GM12891 (cell line): ENCODE measurements at regions not wholly inside any gene's neighbourhood (a gene's known extent, or its start where the extent isn't known, plus 50 kb on each side); places are given as distances from the start of the nearest gene placed in this dataset.

Source experiments
- POLR2A ChIP-seq: IDR thresholded peaks from 2 replicates; pipeline ENCODE4 v1.6.1; 2011; ENCODE audit warnings: low read depth, low read length, control low read depth
- POLR2AphosphoS5 ChIP-seq: IDR thresholded peaks from 2 replicates; pipeline ENCODE4 v1.6.1; 2011; ENCODE audit warnings: low read depth, low read length, control low read depth
- TAF1 ChIP-seq: IDR thresholded peaks from 2 replicates; pipeline ENCODE4 v1.6.1; 2011; ENCODE audit warnings: low read depth, low read length, control low read depth

DNA sequence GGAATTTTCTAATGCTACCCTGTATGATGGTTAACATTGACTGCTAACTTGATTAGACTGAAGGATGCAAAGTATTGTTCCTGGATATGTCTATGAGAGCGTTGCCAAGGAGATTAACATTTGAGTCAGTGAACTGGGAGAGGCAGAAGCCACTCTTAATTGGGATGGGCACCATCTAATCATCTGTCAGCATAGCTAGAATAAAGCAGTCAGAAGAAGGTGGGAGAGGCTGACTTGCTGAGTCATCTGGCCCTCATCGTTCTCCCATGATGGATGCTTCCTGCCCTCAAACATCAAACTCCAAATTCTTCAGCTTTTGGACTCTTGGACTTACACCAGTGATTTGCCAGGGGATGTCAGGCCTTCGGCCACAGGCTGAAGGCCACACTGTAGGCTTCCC is 878.5 kb downstream of the PCDH7 start:
- TF ChIP-seq POLR2AphosphoS5 (no peak), TAF1 (no peak), POLR2A (no peak)
